ENCODE measurements at regions not wholly inside any gene's neighbourhood (a gene's known extent, or its start where the extent isn't known, plus 50 kb on each side); places are given as distances from the start of the nearest gene placed in this dataset.
"Not testable (repeated sequence)": the region's sequence is repeated elsewhere in the genome, so short reads cannot be mapped to it uniquely, and the experiment has no call there.

- H3K27ac ChIP-seq (ENCODE audit: low read depth) = no peak overlapping the region
- no peak overlapping the region for H3K4me3 ChIP-seq (ENCODE audit: low read depth, low read length)
- H3K4me1 ChIP-seq (ENCODE audit: insufficient read depth) = no peaks in the 10 kb centered on the region
- no peaks in the 10 kb centered on the region for H3K36me3 ChIP-seq (ENCODE audit: insufficient read depth)
- 51% methylated on average over 4 of the region's 4 CpGs for WGBS
- no peak for DNase-seq (ENCODE audit: extremely low spot score)
These were observed 153.8 kb downstream of the DEPDC1B start for GRCh38 chr5:60546207-60546606.

GRCh38 chr5:60545551-60545950, 154.4 kb downstream of the DEPDC1B start:
- no peaks in the 10 kb centered on the region for H3K36me3 ChIP-seq (ENCODE audit: insufficient read depth)
- WGBS = 15% methylated on average over 3 of the region's 3 CpGs
- DNase-seq (ENCODE audit: extremely low spot score) = no peak
- no peak overlapping the region for H3K27ac ChIP-seq (ENCODE audit: low read depth)
- no peaks in the 10 kb centered on the region for H3K4me1 ChIP-seq (ENCODE audit: insufficient read depth)
- H3K4me3 ChIP-seq (ENCODE audit: low read depth, low read length) = no peak overlapping the region

DNA sequence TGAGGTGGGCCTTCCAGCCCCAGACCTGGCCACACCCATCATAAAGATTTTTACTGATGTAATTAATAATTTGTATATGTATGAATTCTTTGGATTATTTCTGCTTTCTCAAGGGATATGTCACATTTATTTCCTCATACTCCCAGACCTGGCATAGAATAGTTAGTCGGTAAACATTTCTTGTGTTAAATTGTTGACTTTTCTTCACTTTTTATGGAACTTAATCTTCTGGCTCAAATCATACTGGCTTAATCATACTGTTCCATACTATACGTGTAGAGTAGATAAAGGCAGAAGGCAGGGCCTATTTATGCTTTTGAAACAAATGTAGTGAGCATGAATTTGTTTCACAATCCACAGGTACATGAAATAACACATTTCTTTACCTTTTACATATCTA, 155.8 kb downstream of the DEPDC1B start:
- no peak overlapping the region for H3K4me3 ChIP-seq (ENCODE audit: low read depth, low read length)
- no peaks in the 10 kb centered on the region for H3K4me1 ChIP-seq (ENCODE audit: insufficient read depth)
- WGBS = 47% methylated on average over 2 of the region's 2 CpGs
- H3K36me3 ChIP-seq (ENCODE audit: insufficient read depth) = no peaks in the 10 kb centered on the region
- no peak for DNase-seq (ENCODE audit: extremely low spot score)
- no peak overlapping the region for H3K27ac ChIP-seq (ENCODE audit: low read depth)

DNA sequence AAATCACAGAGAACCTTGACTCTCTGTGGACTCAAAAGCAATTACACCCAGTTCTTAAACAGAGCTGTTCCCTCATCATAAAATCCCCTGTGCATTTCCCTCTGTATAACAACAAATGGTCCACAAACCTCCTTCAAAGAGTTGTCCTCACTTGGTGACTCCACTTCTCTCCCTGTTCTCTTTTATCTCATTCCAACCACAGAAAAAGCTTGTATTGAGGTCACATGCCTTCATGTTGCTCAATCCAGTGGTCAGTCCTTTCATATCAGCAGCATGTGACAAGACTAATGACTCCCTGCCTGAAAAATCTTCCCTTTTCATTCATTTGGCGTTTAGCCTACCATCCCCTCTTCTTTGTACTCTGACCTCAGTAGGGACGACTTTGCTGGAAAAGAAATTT, 158.0 kb downstream of the DEPDC1B start:
- Histone ChIP-seq H3K4me3 (ENCODE audit: low read depth, low read length) (no peak overlapping the region), H3K27ac (ENCODE audit: low read depth) (no peak overlapping the region), H3K36me3 (ENCODE audit: insufficient read depth) (no peaks in the 10 kb centered on the region), H3K4me1 (ENCODE audit: insufficient read depth) (no peaks in the 10 kb centered on the region)
- WGBS = 59% methylated on average over 2 of the region's 2 CpGs
- no peak for DNase-seq (ENCODE audit: extremely low spot score)

DNA sequence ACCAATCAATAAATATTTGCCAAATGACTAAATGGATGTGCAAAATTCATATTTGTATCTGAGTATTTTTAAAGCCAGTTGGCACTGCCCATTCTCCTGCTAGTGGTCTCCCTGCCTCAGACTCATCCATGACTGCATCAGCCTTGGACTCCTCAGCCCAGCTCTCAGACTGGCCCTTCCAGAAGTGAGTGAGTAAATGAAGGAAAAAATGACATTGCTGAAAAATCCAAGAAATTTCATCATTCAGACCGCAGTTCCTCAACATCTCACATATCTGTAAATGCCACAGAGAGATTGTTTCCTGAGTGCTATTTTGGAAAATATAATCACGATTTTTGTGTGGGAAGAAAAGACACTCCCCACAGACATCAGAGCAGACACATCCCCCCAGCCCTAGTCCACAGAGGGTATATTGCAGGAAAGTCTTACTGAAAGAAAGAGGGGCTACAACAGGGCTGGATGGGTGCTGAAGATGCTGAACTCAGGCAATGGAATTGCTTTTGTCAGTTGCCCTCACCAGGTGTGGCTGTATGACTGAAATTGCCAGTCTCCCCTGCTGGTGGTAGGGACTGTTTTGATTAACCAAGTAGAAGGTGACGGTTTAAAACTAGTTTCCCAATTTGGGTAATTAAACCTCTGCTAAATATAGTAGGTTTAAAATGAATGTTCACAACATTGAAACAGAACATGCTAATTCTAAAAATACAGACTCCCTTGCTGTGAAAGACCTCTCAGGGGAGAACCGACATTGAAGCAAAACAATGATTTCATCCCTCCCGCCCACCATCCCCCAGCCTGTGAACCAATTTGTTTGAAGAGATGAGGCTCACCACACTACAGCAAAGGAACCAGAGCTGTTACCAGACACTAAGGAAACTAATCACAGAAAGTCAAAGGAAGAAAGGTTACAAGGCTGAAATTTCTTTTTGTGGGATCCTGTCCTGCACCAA, 158.8 kb downstream of the DEPDC1B start:
- no peaks in the 10 kb centered on the region for H3K4me1 ChIP-seq (ENCODE audit: insufficient read depth)
- 58% methylated on average over 5 of the region's 5 CpGs for WGBS

DNA sequence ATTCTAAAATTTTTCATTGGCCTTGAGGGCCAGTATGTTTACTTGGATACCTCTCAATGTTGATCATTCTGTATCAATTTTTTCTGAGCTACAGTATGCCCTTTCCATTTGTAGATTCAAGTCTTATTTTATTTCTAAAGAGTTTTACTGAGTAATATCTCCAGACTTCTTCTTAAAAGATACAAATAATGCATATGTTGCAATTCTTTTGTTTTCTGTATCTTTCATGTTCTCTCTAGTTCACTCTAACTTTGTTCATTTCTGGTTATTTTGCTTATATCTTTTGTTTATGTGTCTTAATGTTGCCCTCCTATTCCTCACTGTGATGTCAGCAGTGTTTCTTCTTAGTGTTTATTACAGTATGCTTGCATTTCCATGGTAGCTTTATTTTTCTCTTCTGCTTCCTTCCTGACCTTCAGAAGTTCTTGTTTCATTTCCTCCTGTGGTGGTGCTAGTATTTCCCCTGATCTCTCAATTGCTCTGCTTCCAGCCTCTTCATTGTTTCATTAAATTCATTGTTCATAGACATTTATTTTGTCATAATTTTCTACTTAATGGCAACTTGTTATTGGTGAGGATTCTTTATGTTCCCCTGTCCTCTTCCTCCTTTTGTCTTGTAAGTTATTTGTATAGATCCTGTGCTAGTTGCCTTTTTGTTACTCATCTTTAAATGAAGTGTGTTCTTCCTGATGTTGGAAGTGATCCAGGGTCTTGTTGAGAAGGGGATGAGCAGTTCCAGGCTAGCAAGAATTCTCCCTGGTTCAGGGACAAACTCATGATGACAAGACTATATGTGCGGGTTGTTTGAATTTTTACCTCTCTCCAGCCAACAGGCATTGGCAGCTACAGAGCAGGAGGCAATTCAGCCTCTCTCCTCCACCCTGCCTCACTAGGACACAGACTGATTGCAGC, 160.8 kb downstream of the DEPDC1B start:
- no peak for DNase-seq (ENCODE audit: extremely low spot score)

More for the DNA sequence above, 158.8 kb downstream of the DEPDC1B start:
- Histone ChIP-seq H3K4me3 (ENCODE audit: low read depth, low read length) (no peak overlapping the region), H3K27ac (ENCODE audit: low read depth) (no peak overlapping the region), H3K36me3 (ENCODE audit: insufficient read depth) (no peaks in the 10 kb centered on the region)
- no peak for DNase-seq (ENCODE audit: extremely low spot score)

GRCh38 chr5:60538426-60538825, 161.5 kb downstream of the DEPDC1B start:
- Histone ChIP-seq H3K27ac (ENCODE audit: low read depth) (no peak overlapping the region), H3K36me3 (ENCODE audit: insufficient read depth) (no peaks in the 10 kb centered on the region), H3K4me3 (ENCODE audit: low read depth, low read length) (no peak overlapping the region), H3K4me1 (ENCODE audit: insufficient read depth) (no peaks in the 10 kb centered on the region)
- DNase-seq (ENCODE audit: extremely low spot score) = no peak
- WGBS = 81% methylated on average over 2 of the region's 2 CpGs

More for the DNA sequence above, 160.8 kb downstream of the DEPDC1B start:
- Histone ChIP-seq H3K4me3 (ENCODE audit: low read depth, low read length) (no peak overlapping the region), H3K4me1 (ENCODE audit: insufficient read depth) (no peaks in the 10 kb centered on the region), H3K36me3 (ENCODE audit: insufficient read depth) (no peaks in the 10 kb centered on the region), H3K27ac (ENCODE audit: low read depth) (no peak overlapping the region)
- 42% methylated on average over 1 of the region's 1 CpG for WGBS

GRCh38 chr5:60535951-60536350, 164.0 kb downstream of the DEPDC1B start:
- Histone ChIP-seq H3K4me1 (ENCODE audit: insufficient read depth) (no peaks in the 10 kb centered on the region), H3K27ac (ENCODE audit: low read depth) (no peak overlapping the region), H3K4me3 (ENCODE audit: low read depth, low read length) (no peak overlapping the region), H3K36me3 (ENCODE audit: insufficient read depth) (no peaks in the 10 kb centered on the region)
- DNase-seq (ENCODE audit: extremely low spot score) = no peak
- WGBS = 96% methylated on average over 2 of the region's 2 CpGs

- H3K4me3 ChIP-seq (ENCODE audit: low read depth, low read length) = no peak overlapping the region
- no peaks in the 10 kb centered on the region for H3K36me3 ChIP-seq (ENCODE audit: insufficient read depth)
- H3K4me1 ChIP-seq (ENCODE audit: insufficient read depth) = no peaks in the 10 kb centered on the region
- H3K27ac ChIP-seq (ENCODE audit: low read depth) = no peak overlapping the region
- no peak for DNase-seq (ENCODE audit: extremely low spot score)
These were observed 164.8 kb downstream of the DEPDC1B start for GRCh38 chr5:60535198-60535597.

GRCh38 chr5:60533789-60534188, 166.2 kb downstream of the DEPDC1B start:
- no peak for DNase-seq (ENCODE audit: extremely low spot score)
- Histone ChIP-seq H3K27ac (ENCODE audit: low read depth) (no peak overlapping the region), H3K4me3 (ENCODE audit: low read depth, low read length) (no peak overlapping the region), H3K4me1 (ENCODE audit: insufficient read depth) (no peaks in the 10 kb centered on the region), H3K36me3 (ENCODE audit: insufficient read depth) (no peaks in the 10 kb centered on the region)
- 85% methylated on average over 4 of the region's 4 CpGs for WGBS

GRCh38 chr5:60532796-60533195, 167.2 kb downstream of the DEPDC1B start:
- H3K36me3 ChIP-seq (ENCODE audit: insufficient read depth); DNase-seq (ENCODE audit: extremely low spot score); H3K4me1 ChIP-seq (ENCODE audit: insufficient read depth); H3K4me3 ChIP-seq (ENCODE audit: low read depth, low read length); H3K27ac ChIP-seq (ENCODE audit: low read depth): not testable (repeated sequence)
- WGBS = 95% methylated on average over 5 of the region's 5 CpGs

DNA sequence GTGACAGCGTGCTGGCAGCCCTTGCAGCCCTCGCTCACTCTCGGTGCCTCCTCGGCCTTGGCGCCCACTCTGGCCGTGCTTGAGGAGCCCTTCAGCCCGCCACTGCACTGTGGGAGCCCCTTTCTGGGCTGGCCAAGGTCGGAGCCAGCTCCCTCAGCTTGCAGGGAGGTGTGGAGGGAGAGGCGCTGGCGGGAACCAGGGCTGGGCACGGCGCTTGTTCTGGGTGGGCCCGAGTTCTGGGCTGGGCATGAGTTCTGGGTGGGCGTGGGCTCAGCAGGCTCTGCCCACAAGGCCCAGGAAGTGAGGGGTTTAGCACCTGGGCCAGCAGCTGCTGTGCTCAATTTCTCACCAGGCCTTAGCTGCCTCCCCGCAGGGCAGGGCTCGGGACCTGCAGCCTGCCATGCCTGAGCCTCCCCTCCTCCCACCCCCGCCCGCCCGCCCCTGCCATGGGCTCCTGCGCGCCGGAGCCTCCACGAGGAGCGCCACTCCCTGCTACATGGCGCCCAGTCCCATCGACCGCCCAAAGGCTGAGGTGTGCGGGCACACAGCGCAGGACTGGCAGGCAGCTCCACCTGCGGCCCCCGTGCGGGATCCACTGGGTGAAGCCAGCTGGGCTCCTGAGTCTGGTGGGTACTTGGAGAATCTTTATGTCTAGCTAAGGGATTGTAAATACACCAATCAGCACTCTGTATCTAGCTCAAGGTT, 169.7 kb downstream of the DEPDC1B start:
- H3K4me1 ChIP-seq (ENCODE audit: insufficient read depth); H3K27ac ChIP-seq (ENCODE audit: low read depth); H3K36me3 ChIP-seq (ENCODE audit: insufficient read depth); DNase-seq (ENCODE audit: extremely low spot score); H3K4me3 ChIP-seq (ENCODE audit: low read depth, low read length): not testable (repeated sequence)
- WGBS = 92% methylated on average over 32 of the region's 32 CpGs

DNA sequence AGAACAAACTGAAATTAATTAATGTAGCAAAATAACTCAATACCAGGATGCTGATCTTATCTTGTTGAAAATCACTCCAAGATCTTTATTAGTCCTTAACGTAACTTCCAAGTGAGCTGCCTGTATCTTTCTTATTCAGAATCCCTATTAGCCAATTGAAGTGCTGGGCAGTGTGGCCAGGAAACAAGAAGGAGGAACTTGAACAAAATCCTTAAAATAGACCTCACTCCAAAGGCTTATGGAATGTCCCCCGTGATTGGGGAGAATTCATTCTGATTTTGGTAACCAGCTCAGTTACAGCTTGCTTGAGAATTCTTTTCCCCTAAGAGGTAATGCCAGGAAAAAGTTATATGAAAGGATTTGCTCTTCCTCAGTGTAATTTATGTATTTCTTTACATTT, 171.0 kb downstream of the DEPDC1B start:
- no peak overlapping the region for H3K27ac ChIP-seq (ENCODE audit: low read depth)
- no peaks in the 10 kb centered on the region for H3K36me3 ChIP-seq (ENCODE audit: insufficient read depth)
- DNase-seq (ENCODE audit: extremely low spot score) = no peak
- H3K4me3 ChIP-seq (ENCODE audit: low read depth, low read length) = no peak overlapping the region
- no peaks in the 10 kb centered on the region for H3K4me1 ChIP-seq (ENCODE audit: insufficient read depth)
- 47% methylated on average over 2 of the region's 2 CpGs for WGBS

Measured in urinary bladder (tissue), 3 donors.